H1 (cell line): ENCODE measurements at regions not wholly inside any gene's neighbourhood (a gene's known extent, or its start where the extent isn't known, plus 50 kb on each side); places are given as distances from the start of the nearest gene placed in this dataset.

ENCODE experiments used
- CTCF ChIA-PET: fragments of 300-600 bp; sonication (Branson Sonifier 250); formaldehyde crosslinking; loops from one replicate; lab custom pipeline; 2021; ENCODE audit not compliant: partially characterized antibody; lab: Charles Lee
- POLR2A ChIA-PET: fragments of 300-600 bp; sonication (Branson Sonifier 250); formaldehyde crosslinking; loops from one replicate; lab custom pipeline; 2021; ENCODE audit warnings: inconsistent platforms; ENCODE audit not compliant: partially characterized antibody; lab: Charles Lee
- DNase-seq, 2 experiments: peaks; one replicate each; pipeline versions ENCODE4 v3.0.0 to v3.0.0-alpha.2; 2010 to 2022; ENCODE audit warnings: low spot score in 2 of 2, low read depth in 1 of 2, mixed read lengths in 1 of 2
- FAIRE-seq: peaks from 2 replicates; lab custom pipeline; 2011; peaks lifted over from hg19 to GRCh38; lab: Jason Lieb, UNC
- H2AFZ ChIP-seq: 2 replicates; pipeline ENCODE4 v1.8.1; 2012; ENCODE audit warnings: low read length, inconsistent platforms
- H2AK5ac ChIP-seq: 2 replicates; pipeline ENCODE4 v1.6.1; 2013; ENCODE audit warnings: low read depth, low read length
- H2BK120ac ChIP-seq: replicated peaks from 2 replicates; pipeline ENCODE3; 2013; ENCODE audit warnings: low read depth, low read length, inconsistent platforms
- H2BK12ac ChIP-seq: 2 replicates; pipeline ENCODE4 v1.6.1; 2013; ENCODE audit warnings: low read depth, low read length
- H2BK15ac ChIP-seq: 2 replicates; pipeline ENCODE4 v1.6.1; 2013; ENCODE audit warnings: low read length
- H2BK20ac ChIP-seq: 2 replicates; pipeline ENCODE4 v1.6.1; 2013; ENCODE audit warnings: low read length
- H2BK5ac ChIP-seq: 2 replicates; pipeline ENCODE4 v1.6.1; 2013; ENCODE audit warnings: low read depth, low read length
- H3K14ac ChIP-seq: 2 replicates; pipeline ENCODE4 v1.6.1; 2013; ENCODE audit warnings: inconsistent platforms; ENCODE audit not compliant: insufficient read length
- H3K18ac ChIP-seq: 2 replicates; pipeline ENCODE4 v1.6.1; 2013; ENCODE audit warnings: low read length; ENCODE audit errors: extremely low read depth
- H3K23ac ChIP-seq: 2 replicates; pipeline ENCODE4 v1.6.1; 2013; ENCODE audit warnings: inconsistent platforms; ENCODE audit not compliant: insufficient read length
- H3K23me2 ChIP-seq: 2 replicates; pipeline ENCODE4 v1.6.1; 2013; ENCODE audit warnings: low read depth, low read length
- H3K27ac ChIP-seq: 2 replicates; pipeline ENCODE4 v1.6.1; 2011; ENCODE audit warnings: low read depth, low read length, inconsistent platforms
- H3K27me3 ChIP-seq, 4 experiments: replicated peaks in 1 of 4; 1 replicate in 1 of 4; 2 replicates in 3 of 4; pipeline versions ENCODE4 v1.6.1 to v1.8.1; 2011 to 2013; ENCODE audit warnings: low read length in 3 of 4, mild to moderate bottlenecking in 3 of 4, inconsistent platforms in 2 of 4, mixed read lengths in 2 of 4, moderate library complexity in 1 of 4; ENCODE audit not compliant: control insufficient read depth in 3 of 4, insufficient read depth in 3 of 4; ENCODE audit errors: extremely low read depth in 1 of 4
- H3K36me3 ChIP-seq, 4 experiments: 2 replicates each; pipeline versions ENCODE4 v1.6.1 to v1.8.1; 2011 to 2013; ENCODE audit warnings: mild to moderate bottlenecking in 4 of 4, low read length in 3 of 4, moderate library complexity in 2 of 4, control low read depth in 1 of 4, inconsistent platforms in 1 of 4; ENCODE audit not compliant: insufficient read depth in 4 of 4, control insufficient read depth in 2 of 4
- H3K4ac ChIP-seq: replicated peaks from 2 replicates; pipeline ENCODE3; 2013; ENCODE audit warnings: low read length, low read depth, mixed read lengths, inconsistent platforms; ENCODE audit not compliant: insufficient read length
- H3K4me1 ChIP-seq, 4 experiments: replicated peaks in 1 of 4; 1 replicate in 1 of 4; 2 replicates in 3 of 4; pipeline versions ENCODE4 v1.6.1 to v1.8.1; 2011 to 2013; ENCODE audit warnings: low read length in 3 of 4, inconsistent platforms in 2 of 4, mixed read lengths in 1 of 4; ENCODE audit not compliant: insufficient read depth in 4 of 4, control insufficient read depth in 3 of 4
- H3K4me2 ChIP-seq, 2 experiments: 2 replicates each; pipeline versions ENCODE4 v1.6.1 to v1.8.1; 2011 to 2013; ENCODE audit warnings: low read depth in 2 of 2, low read length in 2 of 2, control low read depth in 1 of 2, inconsistent platforms in 1 of 2, mild to moderate bottlenecking in 1 of 2; ENCODE audit not compliant: insufficient read depth in 1 of 2
- H3K4me3 ChIP-seq, 4 experiments: fragments of 200-600, 300-600 bp in 1 of 4; sonication (generic), shearing (Covaris generic), sonication (Bioruptor Twin) in 1 of 4; 2 replicates each; pipeline versions ENCODE4 v1.5.1 to v1.8.1; 2011 to 2016; ENCODE audit warnings: low read length in 4 of 4, low read depth in 3 of 4, control low read depth in 2 of 4, inconsistent platforms in 2 of 4, mild to moderate bottlenecking in 2 of 4, mixed read lengths in 1 of 4, moderate library complexity in 1 of 4; ENCODE audit not compliant: insufficient read depth in 2 of 4; ENCODE audit errors: extremely low read depth in 1 of 4
- H3K56ac ChIP-seq: replicated peaks from 2 replicates; pipeline ENCODE3; 2013; ENCODE audit warnings: low read depth, mild to moderate bottlenecking, mixed read lengths, low read length, inconsistent platforms; ENCODE audit not compliant: insufficient read length
- H3K79me1 ChIP-seq: 2 replicates; pipeline ENCODE4 v1.6.1; 2013; ENCODE audit warnings: low read depth, low read length, control low read depth
- H3K79me2 ChIP-seq, 2 experiments: 2 replicates each; pipeline versions ENCODE4 v1.6.1 to v1.8.1; 2012 to 2013; ENCODE audit warnings: low read length in 2 of 2, mild to moderate bottlenecking in 2 of 2, inconsistent platforms in 1 of 2; ENCODE audit not compliant: insufficient read depth in 2 of 2, control insufficient read depth in 1 of 2
- H3K9ac ChIP-seq, 4 experiments: replicated peaks in 1 of 4; 1 replicate in 1 of 4; 2 replicates in 3 of 4; pipeline versions ENCODE4 v1.6.1 to v1.8.1; 2011 to 2013; ENCODE audit warnings: low read depth in 3 of 4, low read length in 3 of 4, control low read depth in 2 of 4, mild to moderate bottlenecking in 2 of 4, moderate library complexity in 2 of 4, inconsistent platforms in 1 of 4; ENCODE audit errors: extremely low read depth in 1 of 4
- H3K9me3 ChIP-seq, 2 experiments: 2 replicates each; pipeline versions ENCODE4 v1.6.1 to v1.8.1; 2012 to 2013; ENCODE audit warnings: mild to moderate bottlenecking in 2 of 2, moderate library complexity in 2 of 2, control low read depth in 1 of 2, inconsistent platforms in 1 of 2, low read depth in 1 of 2, low read length in 1 of 2, mixed read lengths in 1 of 2; ENCODE audit not compliant: insufficient read depth in 2 of 2
- H4K20me1 ChIP-seq, 2 experiments: replicated peaks in 1 of 2; 2 replicates each; pipeline versions ENCODE3 to v1.8.1; 2011 to 2013; ENCODE audit warnings: inconsistent platforms in 2 of 2, low read length in 2 of 2, mild to moderate bottlenecking in 1 of 2; ENCODE audit not compliant: insufficient read depth in 2 of 2, control insufficient read depth in 1 of 2
- H4K5ac ChIP-seq: 2 replicates; pipeline ENCODE4 v1.6.1; 2013; ENCODE audit warnings: low read length, low read depth, mixed read lengths, inconsistent platforms; ENCODE audit not compliant: insufficient read length
- H4K8ac ChIP-seq: 2 replicates; pipeline ENCODE4 v1.8.0; 2013; ENCODE audit warnings: mild to moderate bottlenecking, moderate library complexity, low read length, inconsistent platforms; ENCODE audit not compliant: insufficient read depth; ENCODE audit errors: extremely low read depth
- H4K91ac ChIP-seq: replicated peaks from 2 replicates; pipeline ENCODE3; 2013; ENCODE audit warnings: low read length, mixed read lengths, inconsistent platforms; ENCODE audit not compliant: insufficient read length
- CBX5 ChIP-seq: fragments of 300-800, 300-1000 bp; sonication (generic); IDR thresholded peaks from 2 replicates; pipeline ENCODE4 v1.7.1; 2016; ENCODE audit warnings: antibody characterized with exemption, low read length, low read depth
- CEBPB ChIP-seq: IDR thresholded peaks from 2 replicates; pipeline ENCODE4 v1.6.1; 2012; ENCODE audit warnings: low read depth, low read length
- FOSL1 ChIP-seq: IDR thresholded peaks from 2 replicates; pipeline ENCODE4 v1.6.1; 2011; ENCODE audit warnings: mild to moderate bottlenecking, low read depth, low read length, moderate library complexity; ENCODE audit not compliant: insufficient read depth
- GABPA ChIP-seq: IDR thresholded peaks from 2 replicates; pipeline ENCODE4 v1.6.1; 2011; ENCODE audit warnings: mild to moderate bottlenecking, low read length, moderate library complexity, borderline replicate concordance; ENCODE audit not compliant: insufficient read depth
- GTF2F1 ChIP-seq: IDR thresholded peaks from 2 replicates; pipeline ENCODE4 v1.6.1; 2012; ENCODE audit warnings: low read depth, low read length, improper control_type of control experiment, borderline replicate concordance
- JUND ChIP-seq: IDR thresholded peaks from 2 replicates; pipeline ENCODE4 v1.6.1; 2011; ENCODE audit warnings: mild to moderate bottlenecking, improper control_type of control experiment, low read length
- KDM5A ChIP-seq: fragments of 200-600 bp; IDR thresholded peaks from 2 replicates; pipeline ENCODE4 v1.7.1; 2012; ENCODE audit warnings: mild to moderate bottlenecking, low read length, inconsistent platforms, mixed read lengths
- NANOG ChIP-seq: IDR thresholded peaks from 2 replicates; pipeline ENCODE4 v1.6.1; 2011; ENCODE audit warnings: low read length, low read depth, mild to moderate bottlenecking, inconsistent platforms; ENCODE audit not compliant: insufficient read depth, poor library complexity, severe bottlenecking
- SRF ChIP-seq: IDR thresholded peaks from 2 replicates; pipeline ENCODE4 v1.6.1; 2011; ENCODE audit warnings: mild to moderate bottlenecking, low read depth, low read length, moderate library complexity
- WGBS, 2 experiments: shearing (Covaris generic) in 1 of 2; methylation state at CpG; one replicate each; pipeline versions ENCODE4 v1.1.6 to v1.1.7; 2013 to 2015; ENCODE audit warnings: low lambda C conversion rate in 2 of 2, mixed read lengths in 2 of 2, inconsistent platforms in 1 of 2, low coverage in 1 of 2, missing lambda C conversion rate in 1 of 2; ENCODE audit not compliant: insufficient replicate concordance in 2 of 2, insufficient coverage in 1 of 2, insufficient read length in 1 of 2; ENCODE audit errors: extremely low coverage in 1 of 2, missing lambda C conversion rate in 1 of 2; 5-methylcytosine and 5-hydroxymethylcytosine counted together
- TF ChIP-seq, protein P1 (sequence below): IDR thresholded peaks from 2 replicates; pipeline ENCODE4 v1.6.1; 2011; ENCODE audit warnings: low read length, improper control_type of control experiment

DNA sequence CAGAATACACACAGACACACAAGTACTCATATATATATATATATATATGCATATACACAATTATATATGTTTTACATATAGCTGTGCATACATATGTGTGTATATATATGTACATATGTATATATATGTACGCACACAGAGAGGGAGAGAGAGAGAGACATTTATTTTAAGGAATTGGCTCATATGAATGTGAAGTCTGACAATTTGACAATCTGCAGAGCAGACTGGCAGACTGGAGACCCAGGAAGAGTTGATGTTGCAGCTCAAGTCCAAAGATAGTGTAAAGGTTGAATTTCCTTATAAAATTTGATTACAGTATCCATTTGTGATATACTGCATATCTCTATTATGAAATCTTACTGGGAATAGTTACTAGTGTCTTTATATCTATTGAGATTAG is 1330.3 kb upstream of the CADM2 start:
- no peak overlapping the region for H3K18ac ChIP-seq
- H2BK120ac ChIP-seq = no peak overlapping the region
- H3K36me3 ChIP-seq = no peaks in the 10 kb centered on the region
- H3K14ac ChIP-seq = no peak overlapping the region
- no peak overlapping the region for H2BK20ac ChIP-seq
- no peak overlapping the region for H2BK12ac ChIP-seq
- no peaks in the 10 kb centered on the region for H4K20me1 ChIP-seq
- no peak overlapping the region for H4K5ac ChIP-seq
- no peak overlapping the region for H2AFZ ChIP-seq
- no peak overlapping the region for H3K4me3 ChIP-seq
- no peak overlapping the region for H3K56ac ChIP-seq
- no peak overlapping the region for H2BK5ac ChIP-seq
- H3K27me3 ChIP-seq = no peaks in the 10 kb centered on the region
- H3K9ac ChIP-seq = no peak overlapping the region
- no peaks in the 10 kb centered on the region for H3K9me3 ChIP-seq
- no peaks in the 10 kb centered on the region for H3K79me1 ChIP-seq
- no peak overlapping the region for H4K91ac ChIP-seq
- no peak overlapping the region for H3K4ac ChIP-seq
- no peaks in the 10 kb centered on the region for H3K4me1 ChIP-seq
- ChIA-PET POLR2A (no interaction called here), CTCF (no interaction called here)
- WGBS, 2 experiments = 92% methylated on average over 1 of the region's 1 CpG; no CpG with 5 or more reads in 1 of the 2 experiments
- no peak for DNase-seq
- H3K23ac ChIP-seq = no peak overlapping the region
- FAIRE-seq = no peak
- H3K79me2 ChIP-seq = no peaks in the 10 kb centered on the region
- no peak overlapping the region for H3K27ac ChIP-seq
- no peak overlapping the region for H2AK5ac ChIP-seq
- H4K8ac ChIP-seq = no peak overlapping the region
- H3K23me2 ChIP-seq = no peaks in the 10 kb centered on the region
- H3K4me2 ChIP-seq = no peak overlapping the region
- H2BK15ac ChIP-seq = no peak overlapping the region
- no peak for TF ChIP-seq JUND
- TF ChIP-seq, protein P1, sequence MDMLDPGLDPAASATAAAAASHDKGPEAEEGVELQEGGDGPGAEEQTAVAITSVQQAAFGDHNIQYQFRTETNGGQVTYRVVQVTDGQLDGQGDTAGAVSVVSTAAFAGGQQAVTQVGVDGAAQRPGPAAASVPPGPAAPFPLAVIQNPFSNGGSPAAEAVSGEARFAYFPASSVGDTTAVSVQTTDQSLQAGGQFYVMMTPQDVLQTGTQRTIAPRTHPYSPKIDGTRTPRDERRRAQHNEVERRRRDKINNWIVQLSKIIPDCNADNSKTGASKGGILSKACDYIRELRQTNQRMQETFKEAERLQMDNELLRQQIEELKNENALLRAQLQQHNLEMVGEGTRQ = no peak
- TF ChIP-seq GTF2F1 = no peak
- TF ChIP-seq CBX5 = no peak
- no peak for TF ChIP-seq FOSL1
- no peak for TF ChIP-seq NANOG
- no peak for TF ChIP-seq CEBPB
- TF ChIP-seq GABPA = no peak
- no peak for TF ChIP-seq SRF
- TF ChIP-seq KDM5A = no peak
